Vagina (tissue), 2 donors: ENCODE measurements at regions not wholly inside any gene's neighbourhood (a gene's known extent, or its start where the extent isn't known, plus 50 kb on each side); places are given as distances from the start of the nearest gene placed in this dataset.

Source experiments
- DNase-seq, 2 donors: peaks; one replicate each; pipeline ENCODE4 v3.0.0-alpha.2; 2017; ENCODE audit errors: extremely low spot score in 2 of 2
- H3K27ac ChIP-seq: fragments of 200-600 bp; sonication (generic); one replicate; pipeline ENCODE4 v1.5.1; 2019
- H3K27me3 ChIP-seq: fragments of 200-600 bp; sonication (generic); one replicate; pipeline ENCODE4 v1.5.1; 2019
- H3K36me3 ChIP-seq, 2 donors: fragments of 200-600 bp; sonication (generic); one replicate each; pipeline ENCODE4 v1.5.1; 2017 to 2019
- H3K4me1 ChIP-seq: fragments of 200-600 bp; sonication (generic); one replicate; pipeline ENCODE4 v1.5.1; 2019
- H3K4me3 ChIP-seq, 2 donors: fragments of 200-600 bp; sonication (generic); 1 replicate in 1 of 2; 2 replicates in 1 of 2; pipeline ENCODE4 v1.5.1; 2016 to 2019
- H3K9me3 ChIP-seq: fragments of 200-600 bp; sonication (generic); one replicate; pipeline ENCODE4 v1.5.1; 2019
- POLR2A ChIP-seq, 2 donors: fragments of 450-650 bp; IDR thresholded peaks; one replicate each; pipeline ENCODE4 v1.6.1; 2017; ENCODE audit warnings: antibody characterized with exemption in 2 of 2, mild to moderate bottlenecking in 2 of 2, moderate library complexity in 2 of 2
- POLR2AphosphoS5 ChIP-seq, 2 donors: sonication (generic); formaldehyde crosslinking; IDR thresholded peaks; one replicate each; pipeline ENCODE4 v1.9.0; 2017; ENCODE audit warnings: antibody characterized with exemption in 2 of 2, mild to moderate bottlenecking in 2 of 2, low read depth in 1 of 2; ENCODE audit not compliant: insufficient read depth in 1 of 2
- intact Hi-C: fragments of 100-400 bp; cut with DNase I; formaldehyde crosslinking; loops from one replicate; pipeline ENCODE4 v1.15.1; 2023
- TF ChIP-seq, protein P1 (sequence below), 3 experiments: fragments of 450-650 bp in 2 of 3; fragments of 200-600 bp in 1 of 3; sonication (generic) in 1 of 3; IDR thresholded peaks; one replicate each; pipeline ENCODE4 v1.5.1; 2017 to 2019; ENCODE audit warnings: antibody characterized with exemption in 3 of 3, mild to moderate bottlenecking in 2 of 3, moderate library complexity in 2 of 3

DNA sequence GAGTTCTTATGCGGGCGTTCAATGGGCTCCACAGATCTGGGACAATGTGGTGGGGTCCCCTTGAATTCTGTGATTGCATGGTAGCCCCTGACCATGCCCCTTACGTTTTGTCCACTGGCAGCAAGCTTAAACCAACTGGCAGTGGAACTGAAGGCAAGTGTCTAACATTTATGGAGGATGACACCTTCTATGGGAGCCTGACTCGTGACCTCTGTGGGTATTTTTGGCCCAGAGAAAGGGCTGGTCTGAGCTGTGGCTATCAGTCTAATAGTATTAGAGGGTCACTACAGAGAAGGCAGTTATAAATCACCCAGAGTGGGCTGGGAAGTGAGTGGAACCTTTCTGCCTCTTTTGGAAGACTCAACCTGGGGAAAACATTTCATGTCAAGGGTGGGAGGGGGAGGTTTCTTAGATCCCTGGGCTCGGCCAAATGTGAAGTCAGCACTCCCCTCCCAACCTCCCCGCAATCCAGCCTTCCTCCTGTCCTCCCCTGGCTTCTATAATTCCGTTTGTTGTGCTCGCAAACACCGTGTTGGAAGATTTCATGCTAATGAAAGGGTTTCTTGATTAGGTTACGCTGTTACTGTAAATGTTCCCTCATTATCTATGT, 322.7 kb downstream of the RPS24 start:
- Histone ChIP-seq H3K9me3 (no peaks in the 10 kb centered on the region), H3K4me1 (peaks cover 10% of the 10 kb centered on the region), H3K4me3 (no peak overlapping the region), H3K27ac (no peak overlapping the region), H3K36me3 (no peaks in the 10 kb centered on the region), H3K27me3 (no peaks in the 10 kb centered on the region)
- no peak for DNase-seq
- intact Hi-C loops = no loop called here
- TF ChIP-seq, protein P1, sequence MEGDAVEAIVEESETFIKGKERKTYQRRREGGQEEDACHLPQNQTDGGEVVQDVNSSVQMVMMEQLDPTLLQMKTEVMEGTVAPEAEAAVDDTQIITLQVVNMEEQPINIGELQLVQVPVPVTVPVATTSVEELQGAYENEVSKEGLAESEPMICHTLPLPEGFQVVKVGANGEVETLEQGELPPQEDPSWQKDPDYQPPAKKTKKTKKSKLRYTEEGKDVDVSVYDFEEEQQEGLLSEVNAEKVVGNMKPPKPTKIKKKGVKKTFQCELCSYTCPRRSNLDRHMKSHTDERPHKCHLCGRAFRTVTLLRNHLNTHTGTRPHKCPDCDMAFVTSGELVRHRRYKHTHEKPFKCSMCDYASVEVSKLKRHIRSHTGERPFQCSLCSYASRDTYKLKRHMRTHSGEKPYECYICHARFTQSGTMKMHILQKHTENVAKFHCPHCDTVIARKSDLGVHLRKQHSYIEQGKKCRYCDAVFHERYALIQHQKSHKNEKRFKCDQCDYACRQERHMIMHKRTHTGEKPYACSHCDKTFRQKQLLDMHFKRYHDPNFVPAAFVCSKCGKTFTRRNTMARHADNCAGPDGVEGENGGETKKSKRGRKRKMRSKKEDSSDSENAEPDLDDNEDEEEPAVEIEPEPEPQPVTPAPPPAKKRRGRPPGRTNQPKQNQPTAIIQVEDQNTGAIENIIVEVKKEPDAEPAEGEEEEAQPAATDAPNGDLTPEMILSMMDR (IDR thresholded peaks at IDR 0.05) = no peak
- TF ChIP-seq POLR2A (IDR thresholded peaks at IDR 0.05) (no peak), POLR2AphosphoS5 (IDR thresholded peaks at IDR 0.05; ENCODE audit: insufficient read depth in 1 of 2, low read depth in 1 of 2) (no peak)

- no peak for DNase-seq
- TF ChIP-seq POLR2AphosphoS5 (IDR thresholded peaks at IDR 0.05; ENCODE audit: insufficient read depth in 1 of 2, low read depth in 1 of 2) (no peak), POLR2A (IDR thresholded peaks at IDR 0.05) (no peak)
- TF ChIP-seq, protein P1 (IDR thresholded peaks at IDR 0.05) = no peak
- peaks cover 10% of the 10 kb centered on the region for H3K4me1 ChIP-seq
- no peaks in the 10 kb centered on the region for H3K27me3 ChIP-seq
- no peak overlapping the region for H3K4me3 ChIP-seq
- H3K36me3 ChIP-seq = no peaks in the 10 kb centered on the region
- H3K9me3 ChIP-seq = no peaks in the 10 kb centered on the region
- intact Hi-C loops = no loop called here
- H3K27ac ChIP-seq = no peak overlapping the region
Observed at GRCh38 chr10:78357141-78358063, 323.7 kb downstream of the RPS24 start.

- Histone ChIP-seq H3K36me3 (no peaks in the 10 kb centered on the region), H3K27me3 (no peaks in the 10 kb centered on the region), H3K9me3 (no peaks in the 10 kb centered on the region), H3K4me1 (peaks cover 7% of the 10 kb centered on the region), H3K27ac (no peak overlapping the region), H3K4me3 (no peak overlapping the region)
- DNase-seq = no peak
- TF ChIP-seq POLR2A (IDR thresholded peaks at IDR 0.05) = no peak
- TF ChIP-seq POLR2AphosphoS5 (IDR thresholded peaks at IDR 0.05; ENCODE audit: insufficient read depth in 1 of 2, low read depth in 1 of 2) = no peak
- TF ChIP-seq, protein P1 (IDR thresholded peaks at IDR 0.05) = no peak
- intact Hi-C loops = no loop called here
Observed at GRCh38 chr10:78358351-78358750, 324.7 kb downstream of the RPS24 start.

DNA sequence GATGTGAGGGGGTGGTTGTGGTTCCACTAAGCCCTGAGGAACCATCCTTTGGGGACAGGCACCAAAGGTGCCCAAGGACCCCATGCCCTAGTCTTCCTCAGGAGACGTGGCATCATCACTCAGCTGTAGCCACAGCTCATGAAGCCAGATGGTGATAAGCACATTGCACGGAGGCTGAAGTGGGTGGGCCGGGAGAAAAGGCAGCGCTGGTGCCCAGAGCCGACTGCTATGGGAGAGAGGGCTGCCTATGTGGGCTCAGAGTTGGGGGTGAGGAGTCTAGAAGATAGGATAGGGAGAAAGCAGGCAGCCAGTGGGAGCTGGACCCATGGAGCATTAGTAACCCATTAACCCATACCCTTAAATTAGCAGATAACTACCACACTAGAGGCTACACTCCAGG, 325.3 kb downstream of the RPS24 start:
- Histone ChIP-seq H3K36me3 (no peaks in the 10 kb centered on the region), H3K27me3 (no peaks in the 10 kb centered on the region), H3K4me3 (no peak overlapping the region), H3K4me1 (peaks cover under 1% of the 10 kb centered on the region), H3K9me3 (no peaks in the 10 kb centered on the region), H3K27ac (no peak overlapping the region)
- no peak for DNase-seq
- TF ChIP-seq, protein P1 (IDR thresholded peaks at IDR 0.05) = no peak
- TF ChIP-seq POLR2A (IDR thresholded peaks at IDR 0.05) (no peak), POLR2AphosphoS5 (IDR thresholded peaks at IDR 0.05; ENCODE audit: insufficient read depth in 1 of 2, low read depth in 1 of 2) (no peak)
- intact Hi-C loops = no loop called here

DNA sequence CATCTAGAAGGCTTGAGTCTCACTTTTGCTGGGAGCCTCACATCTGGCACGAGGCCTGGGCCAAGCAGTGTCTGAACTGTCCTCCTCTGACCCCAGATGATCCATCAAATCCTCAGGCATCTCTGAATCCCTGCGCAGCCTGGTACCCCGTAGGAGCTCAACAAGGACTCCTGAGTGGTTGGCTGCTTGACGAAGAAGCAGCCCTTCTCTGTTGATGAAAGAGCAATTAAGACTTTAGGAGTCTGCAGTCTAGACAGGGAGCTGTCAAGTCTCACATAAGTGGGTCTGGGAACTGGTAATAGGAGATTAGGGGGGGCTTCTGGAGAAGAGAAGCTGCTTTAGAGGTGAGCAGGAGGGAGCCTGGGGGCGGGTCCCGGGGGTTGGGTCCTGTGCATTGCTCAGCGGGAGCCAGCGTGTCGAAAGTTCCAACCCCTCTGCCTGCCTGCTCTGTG, 326.0 kb downstream of the RPS24 start:
- no peaks in the 10 kb centered on the region for H3K9me3 ChIP-seq
- no peaks in the 10 kb centered on the region for H3K4me1 ChIP-seq
- no peak overlapping the region for H3K4me3 ChIP-seq
- no peak for DNase-seq
- no peak overlapping the region for H3K27ac ChIP-seq
- intact Hi-C loops = no loop called here
- no peaks in the 10 kb centered on the region for H3K27me3 ChIP-seq
- no peaks in the 10 kb centered on the region for H3K36me3 ChIP-seq
- TF ChIP-seq POLR2AphosphoS5 (IDR thresholded peaks at IDR 0.05; ENCODE audit: insufficient read depth in 1 of 2, low read depth in 1 of 2) (no peak), POLR2A (IDR thresholded peaks at IDR 0.05) (no peak)
- TF ChIP-seq, protein P1 (IDR thresholded peaks at IDR 0.05) = no peak
